OCI-LY1 (cell line): ENCODE measurements at regions not wholly inside any gene's neighbourhood (a gene's known extent, or its start where the extent isn't known, plus 50 kb on each side); places are given as distances from the start of the nearest gene placed in this dataset.

Experiments
- H2AFZ ChIP-seq: fragments of 200-600 bp; sonication (generic), shearing (Covaris generic); 2 replicates; pipeline ENCODE4 v1.6.0; 2014; ENCODE audit warnings: antibody characterized with exemption, mild to moderate bottlenecking, low read length
- H3F3A ChIP-seq: fragments of 200-600 bp; sonication (generic), shearing (Covaris generic); 2 replicates; pipeline ENCODE4 v1.6.0; 2014; ENCODE audit warnings: mild to moderate bottlenecking, antibody characterized with exemption, low read length, moderate library complexity; ENCODE audit not compliant: insufficient read depth
- H3K27ac ChIP-seq: fragments of 200-600 bp; sonication (generic); 2 replicates; pipeline ENCODE4 v1.5.1; 2014; ENCODE audit warnings: low read length, mixed run types, mild to moderate bottlenecking, low read depth; ENCODE audit not compliant: poor library complexity, severe bottlenecking
- H3K27me3 ChIP-seq: fragments of 200-600 bp; sonication (generic); 2 replicates; pipeline ENCODE4 v1.6.0; 2014; ENCODE audit warnings: antibody characterized with exemption, mild to moderate bottlenecking, low read length, moderate library complexity; ENCODE audit not compliant: insufficient read depth
- H3K36me3 ChIP-seq: fragments of 200-600 bp; sonication (generic); 2 replicates; pipeline ENCODE4 v1.6.1; 2014; ENCODE audit warnings: mild to moderate bottlenecking, antibody characterized with exemption, low read length, moderate library complexity, mixed read lengths; ENCODE audit not compliant: insufficient read depth
- H3K4me1 ChIP-seq: fragments of 200-600 bp; sonication (generic); 2 replicates; pipeline ENCODE4 v1.5.1; 2014; ENCODE audit warnings: mild to moderate bottlenecking, low read length, moderate library complexity; ENCODE audit not compliant: insufficient read depth, severe bottlenecking
- H3K4me2 ChIP-seq: fragments of 200-600 bp; sonication (generic), shearing (Covaris generic); 2 replicates; pipeline ENCODE4 v1.6.1; 2014; ENCODE audit warnings: low read length
- H3K4me3 ChIP-seq: fragments of 200-600 bp; sonication (generic); 2 replicates; pipeline ENCODE4 v1.5.1; 2014; ENCODE audit warnings: low read length, low read depth, mild to moderate bottlenecking, mixed read lengths; ENCODE audit not compliant: poor library complexity, severe bottlenecking
- H3K79me2 ChIP-seq: fragments of 200-600 bp; shearing (Covaris generic); 2 replicates; pipeline ENCODE4 v1.6.1; 2016; ENCODE audit warnings: mixed run types, low read length, mixed read lengths; ENCODE audit not compliant: insufficient read depth
- H3K9ac ChIP-seq: fragments of 200-600 bp; sonication (generic), shearing (Covaris generic); 2 replicates; pipeline ENCODE4 v1.6.1; 2014; ENCODE audit warnings: mild to moderate bottlenecking, low read length, mixed read lengths
- H3K9me2 ChIP-seq: fragments of 200-600 bp; sonication (generic), shearing (Covaris generic); 2 replicates; pipeline ENCODE4 v1.6.1; 2014; ENCODE audit warnings: low read depth, mild to moderate bottlenecking, low read length, mixed read lengths
- H3K9me3 ChIP-seq: fragments of 200-600 bp; shearing (Covaris generic); 2 replicates; pipeline ENCODE4 v1.6.1; 2014; ENCODE audit warnings: low read length, mixed read lengths
- H4K20me1 ChIP-seq: fragments of 200-600 bp; sonication (generic), shearing (Covaris generic); 2 replicates; pipeline ENCODE4 v1.6.0; 2016; ENCODE audit warnings: mild to moderate bottlenecking, low read length; ENCODE audit not compliant: insufficient read depth
- EZH2 ChIP-seq: fragments of 200-600 bp; sonication (generic), shearing (Covaris generic); IDR thresholded peaks from 2 replicates; pipeline ENCODE4 v1.8.0; 2017; ENCODE audit warnings: borderline replicate concordance, mixed run types, mild to moderate bottlenecking, antibody characterized with exemption, low read length, moderate library complexity, mixed read lengths
- TF ChIP-seq, protein P1 (sequence below): fragments of 200-600 bp; sonication (generic), shearing (Covaris generic); IDR thresholded peaks from 2 replicates; pipeline ENCODE4 v1.5.1; 2017; ENCODE audit warnings: mild to moderate bottlenecking, antibody characterized with exemption, low read length, moderate library complexity, mixed read lengths

DNA sequence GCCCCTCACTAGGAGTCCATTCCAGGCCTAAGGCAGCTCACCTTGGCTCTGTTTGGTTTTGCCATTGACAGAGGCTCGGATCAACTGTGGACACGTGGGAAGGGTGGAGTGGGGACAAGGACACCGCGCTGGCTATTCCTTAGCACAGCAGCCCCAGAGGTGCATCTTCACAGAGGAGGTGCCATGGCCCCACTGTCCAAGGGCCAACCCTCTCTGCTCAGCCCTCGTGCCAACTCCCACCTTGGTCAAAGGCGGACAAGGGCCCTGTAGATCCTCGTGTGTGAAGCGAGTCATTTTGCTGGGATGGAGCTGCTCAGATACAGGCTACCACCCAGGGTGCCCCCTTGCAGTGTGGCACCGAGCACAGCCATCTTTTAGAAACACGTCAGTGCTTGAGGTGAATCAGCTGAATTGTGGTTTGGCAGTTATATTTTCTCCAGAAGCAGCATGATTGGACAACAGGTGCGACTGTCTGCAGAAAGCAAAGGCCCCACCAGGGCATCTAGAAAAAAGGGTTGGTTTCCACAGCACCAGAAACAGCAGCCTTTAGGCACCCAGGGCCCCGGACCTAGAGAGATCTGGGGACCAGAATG, 192.1 kb upstream of the GPR12 start:
- TF ChIP-seq, protein P1, sequence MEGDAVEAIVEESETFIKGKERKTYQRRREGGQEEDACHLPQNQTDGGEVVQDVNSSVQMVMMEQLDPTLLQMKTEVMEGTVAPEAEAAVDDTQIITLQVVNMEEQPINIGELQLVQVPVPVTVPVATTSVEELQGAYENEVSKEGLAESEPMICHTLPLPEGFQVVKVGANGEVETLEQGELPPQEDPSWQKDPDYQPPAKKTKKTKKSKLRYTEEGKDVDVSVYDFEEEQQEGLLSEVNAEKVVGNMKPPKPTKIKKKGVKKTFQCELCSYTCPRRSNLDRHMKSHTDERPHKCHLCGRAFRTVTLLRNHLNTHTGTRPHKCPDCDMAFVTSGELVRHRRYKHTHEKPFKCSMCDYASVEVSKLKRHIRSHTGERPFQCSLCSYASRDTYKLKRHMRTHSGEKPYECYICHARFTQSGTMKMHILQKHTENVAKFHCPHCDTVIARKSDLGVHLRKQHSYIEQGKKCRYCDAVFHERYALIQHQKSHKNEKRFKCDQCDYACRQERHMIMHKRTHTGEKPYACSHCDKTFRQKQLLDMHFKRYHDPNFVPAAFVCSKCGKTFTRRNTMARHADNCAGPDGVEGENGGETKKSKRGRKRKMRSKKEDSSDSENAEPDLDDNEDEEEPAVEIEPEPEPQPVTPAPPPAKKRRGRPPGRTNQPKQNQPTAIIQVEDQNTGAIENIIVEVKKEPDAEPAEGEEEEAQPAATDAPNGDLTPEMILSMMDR = no peak
- no peak for TF ChIP-seq EZH2
- no peaks in the 10 kb centered on the region for H3K27me3 ChIP-seq
- no peak overlapping the region for H2AFZ ChIP-seq
- H3K9me3 ChIP-seq = no peaks in the 10 kb centered on the region
- no peak overlapping the region for H3K9ac ChIP-seq
- H3K4me3 ChIP-seq = no peak overlapping the region
- H3K79me2 ChIP-seq = no peaks in the 10 kb centered on the region
- H3K36me3 ChIP-seq = no peaks in the 10 kb centered on the region
- no peak overlapping the region for H3K4me2 ChIP-seq
- H3K4me1 ChIP-seq = no peaks in the 10 kb centered on the region
- H3F3A ChIP-seq = no peaks in the 10 kb centered on the region
- no peaks in the 10 kb centered on the region for H3K9me2 ChIP-seq
- no peak overlapping the region for H3K27ac ChIP-seq
- no peaks in the 10 kb centered on the region for H4K20me1 ChIP-seq

DNA sequence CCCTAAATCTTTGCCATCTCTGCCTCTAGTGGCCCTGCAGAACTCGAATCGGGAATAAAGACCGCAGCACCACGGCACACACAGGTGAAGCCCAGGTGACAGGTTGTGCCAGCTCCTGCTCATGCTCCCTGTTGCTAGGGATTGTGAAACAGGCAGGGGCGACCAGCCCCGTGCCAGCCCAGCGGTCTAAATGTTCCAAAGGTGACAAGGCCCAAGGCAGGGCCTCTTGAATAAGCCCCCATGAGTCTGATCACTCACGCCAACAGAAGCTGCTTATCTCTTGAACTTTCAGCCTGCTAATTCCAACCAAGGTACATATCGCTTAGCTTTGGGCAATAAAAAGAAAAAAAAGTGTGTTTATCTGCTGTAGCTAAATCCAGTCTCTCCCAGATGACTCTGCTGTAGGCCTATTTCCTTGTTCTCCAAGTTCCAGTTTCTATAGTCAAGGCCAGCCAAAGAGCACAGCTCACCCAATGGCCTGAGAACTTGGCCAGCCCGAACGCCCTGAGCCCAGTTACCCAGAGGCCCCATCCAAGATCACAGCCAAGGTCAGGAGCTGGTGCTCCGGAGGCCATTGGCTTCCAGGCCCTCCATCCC, 191.1 kb upstream of the GPR12 start:
- Histone ChIP-seq H3K4me1 (no peaks in the 10 kb centered on the region), H3K9me2 (no peaks in the 10 kb centered on the region), H2AFZ (no peak overlapping the region), H4K20me1 (no peaks in the 10 kb centered on the region), H3K4me3 (no peak overlapping the region), H3K36me3 (no peaks in the 10 kb centered on the region), H3K4me2 (no peak overlapping the region), H3K9ac (no peak overlapping the region), H3K79me2 (no peaks in the 10 kb centered on the region), H3K9me3 (no peaks in the 10 kb centered on the region), H3K27me3 (no peaks in the 10 kb centered on the region), H3F3A (no peaks in the 10 kb centered on the region), H3K27ac (no peak overlapping the region)
- TF ChIP-seq EZH2 = no peak
- TF ChIP-seq, protein P1 = no peak

DNA sequence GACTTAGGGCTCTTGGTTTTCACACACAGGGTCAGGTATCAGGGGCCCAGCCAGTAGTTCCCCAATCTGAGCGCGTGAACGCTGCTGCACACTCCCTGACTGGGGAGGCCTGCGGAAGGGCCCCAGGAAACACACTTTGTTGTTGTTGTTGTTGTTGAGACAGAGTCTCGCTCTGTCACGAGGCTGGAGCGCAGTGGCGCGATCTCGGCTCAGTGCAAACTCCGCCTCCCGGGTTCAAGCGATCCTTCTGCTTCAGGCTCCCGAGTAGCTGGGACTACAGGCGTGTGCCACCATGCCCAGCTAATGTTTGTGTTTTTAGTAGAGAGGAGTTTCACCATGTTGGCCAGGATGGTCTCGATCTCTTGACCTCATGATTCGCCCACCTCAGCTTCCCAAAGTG, 190.4 kb upstream of the GPR12 start:
- H3K27ac ChIP-seq = no peak overlapping the region
- H3K4me2 ChIP-seq = no peak overlapping the region
- no peaks in the 10 kb centered on the region for H3K9me3 ChIP-seq
- TF ChIP-seq, protein P1 = no peak
- no peak for TF ChIP-seq EZH2
- H3K79me2 ChIP-seq = no peaks in the 10 kb centered on the region
- H3K9ac ChIP-seq = no peak overlapping the region
- H2AFZ ChIP-seq = no peak overlapping the region
- no peaks in the 10 kb centered on the region for H3K9me2 ChIP-seq
- no peaks in the 10 kb centered on the region for H4K20me1 ChIP-seq
- H3K27me3 ChIP-seq = no peaks in the 10 kb centered on the region
- no peaks in the 10 kb centered on the region for H3K4me1 ChIP-seq
- no peaks in the 10 kb centered on the region for H3K36me3 ChIP-seq
- H3F3A ChIP-seq = no peaks in the 10 kb centered on the region
- H3K4me3 ChIP-seq = no peak overlapping the region
